ENCODE measurements at regions not wholly inside any gene's neighbourhood (a gene's known extent, or its start where the extent isn't known, plus 50 kb on each side); places are given as distances from the start of the nearest gene placed in this dataset.

DNA sequence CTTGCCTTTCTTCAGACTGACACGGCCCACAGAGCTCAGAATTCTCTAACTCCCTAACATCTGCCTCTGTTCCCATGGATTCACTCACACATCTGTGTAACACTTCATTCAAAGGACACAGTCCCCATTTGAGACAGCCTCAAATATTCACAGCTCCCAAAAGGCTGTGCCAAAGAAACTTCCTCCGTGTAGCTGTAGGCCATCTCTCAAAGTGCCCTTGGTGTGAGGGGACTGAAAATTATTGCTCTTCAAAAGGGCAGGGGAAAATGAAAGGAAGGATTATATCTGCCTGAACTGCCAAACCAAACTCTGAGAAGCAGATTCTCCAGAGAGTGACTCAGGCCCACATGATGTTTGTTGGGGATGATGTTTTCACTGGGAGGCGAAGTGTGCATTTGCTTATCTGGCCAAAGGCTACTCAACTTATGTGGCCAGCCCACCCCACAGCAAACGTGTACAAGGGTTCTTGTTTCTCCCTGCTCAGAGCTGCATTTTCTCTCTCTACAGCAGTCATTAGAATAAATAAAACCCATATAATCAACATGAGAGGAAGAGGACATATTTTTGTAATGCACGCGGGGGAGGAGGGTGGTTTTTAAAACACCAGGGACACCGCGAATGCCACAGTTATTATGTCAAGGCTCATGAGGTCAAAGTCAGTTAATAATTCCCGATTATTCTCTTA is 302.4 kb upstream of the NFE2L3 start:
- Mint-ChIP-seq H3K27me3 (peaks cover 64% of the 10 kb centered on the region), H3K36me3 (ENCODE audit: low read depth) (no peaks in the 10 kb centered on the region), H3K4me3 (no peak overlapping the region), H3K27ac (no peak overlapping the region), H3K9me3 (no peaks in the 10 kb centered on the region), H3K4me1 (ENCODE audit: low read depth) (peaks cover 25% of the 10 kb centered on the region)
- no peaks in the 10 kb centered on the region for H3K36me3 ChIP-seq (ENCODE audit: insufficient read depth, low read length)
- ATAC-seq (ENCODE audit: poor library complexity), result no peak
- no peak overlapping the region for H3K27ac ChIP-seq (ENCODE audit: low read depth in 1 of 2, low read length in 2 of 2)
- DNase-seq, result no peak
- ChIA-PET CTCF (interaction anchor here (0.7 kb wide), 1 partner anchor 87 kb away, joined by 3 read pairs; no protein-coding TSS in a partner anchor), POLR2A (no interaction called here)
- TF ChIP-seq, protein P1, sequence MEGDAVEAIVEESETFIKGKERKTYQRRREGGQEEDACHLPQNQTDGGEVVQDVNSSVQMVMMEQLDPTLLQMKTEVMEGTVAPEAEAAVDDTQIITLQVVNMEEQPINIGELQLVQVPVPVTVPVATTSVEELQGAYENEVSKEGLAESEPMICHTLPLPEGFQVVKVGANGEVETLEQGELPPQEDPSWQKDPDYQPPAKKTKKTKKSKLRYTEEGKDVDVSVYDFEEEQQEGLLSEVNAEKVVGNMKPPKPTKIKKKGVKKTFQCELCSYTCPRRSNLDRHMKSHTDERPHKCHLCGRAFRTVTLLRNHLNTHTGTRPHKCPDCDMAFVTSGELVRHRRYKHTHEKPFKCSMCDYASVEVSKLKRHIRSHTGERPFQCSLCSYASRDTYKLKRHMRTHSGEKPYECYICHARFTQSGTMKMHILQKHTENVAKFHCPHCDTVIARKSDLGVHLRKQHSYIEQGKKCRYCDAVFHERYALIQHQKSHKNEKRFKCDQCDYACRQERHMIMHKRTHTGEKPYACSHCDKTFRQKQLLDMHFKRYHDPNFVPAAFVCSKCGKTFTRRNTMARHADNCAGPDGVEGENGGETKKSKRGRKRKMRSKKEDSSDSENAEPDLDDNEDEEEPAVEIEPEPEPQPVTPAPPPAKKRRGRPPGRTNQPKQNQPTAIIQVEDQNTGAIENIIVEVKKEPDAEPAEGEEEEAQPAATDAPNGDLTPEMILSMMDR (IDR thresholded peaks at IDR 0.05), result no peak
- peaks cover 25% of the 10 kb centered on the region for H3K4me1 ChIP-seq (ENCODE audit: insufficient read depth, low read length)
- peaks cover 48 to 49% of the 10 kb centered on the region in 2 experiments for H3K27me3 ChIP-seq (ENCODE audit: control insufficient read depth in 1 of 2, insufficient read depth in 2 of 2, low read length in 2 of 2)
- H3K4me3 ChIP-seq (ENCODE audit: low read length), result no peak overlapping the region
- H3K9me3 ChIP-seq (ENCODE audit: control insufficient read depth in 1 of 2, insufficient read depth in 1 of 2, low read length in 2 of 2), result peaks cover 4 to 17% of the 10 kb centered on the region in 2 experiments
- intact Hi-C loops (cut with DNase I, micrococcal nuclease), result loop anchor here (2.0 to 10.0 kb wide), 6 partner anchors 282 to 1313 kb away; partner anchors contain the start of gene HOXA1 (in 1 of the 2)

DNA sequence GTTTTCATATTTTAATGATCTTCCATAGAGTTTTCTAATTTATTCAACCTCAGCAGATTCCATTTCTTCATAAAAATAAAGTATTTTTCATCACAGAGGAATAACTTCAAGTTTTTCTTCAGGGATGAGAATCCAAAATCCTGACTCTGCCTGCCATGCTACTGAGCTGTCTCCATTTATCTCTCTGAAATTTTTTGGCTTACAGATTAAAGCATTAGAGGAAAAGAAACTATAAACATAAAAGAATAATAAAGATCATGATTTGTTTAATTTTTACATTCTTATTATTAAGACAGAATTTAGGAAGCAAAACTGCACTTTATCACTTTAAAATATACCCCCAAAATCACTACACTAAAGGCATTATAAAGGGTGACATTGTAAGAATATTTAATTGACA is 301.8 kb upstream of the NFE2L3 start:
- Histone ChIP-seq H3K27ac (ENCODE audit: low read depth in 1 of 2, low read length in 2 of 2) (no peak overlapping the region), H3K36me3 (ENCODE audit: insufficient read depth, low read length) (no peaks in the 10 kb centered on the region), H3K27me3 (ENCODE audit: control insufficient read depth in 1 of 2, insufficient read depth in 2 of 2, low read length in 2 of 2) (peaks cover 54 to 55% of the 10 kb centered on the region in 2 experiments), H3K9me3 (ENCODE audit: control insufficient read depth in 1 of 2, insufficient read depth in 1 of 2, low read length in 2 of 2) (peaks cover 4 to 20% of the 10 kb centered on the region in 2 experiments), H3K4me1 (ENCODE audit: insufficient read depth, low read length) (peaks cover 29% of the 10 kb centered on the region), H3K4me3 (ENCODE audit: low read length) (no peak overlapping the region)
- Mint-ChIP-seq H3K36me3 (ENCODE audit: low read depth) (no peaks in the 10 kb centered on the region), H3K9me3 (no peaks in the 10 kb centered on the region), H3K27ac (no peak overlapping the region), H3K27me3 (peaks cover 59% of the 10 kb centered on the region), H3K4me1 (ENCODE audit: low read depth) (peaks cover 29% of the 10 kb centered on the region), H3K4me3 (no peak overlapping the region)
- DNase-seq, result no peak
- TF ChIP-seq, protein P1 (IDR thresholded peaks at IDR 0.05), result no peak
- ChIA-PET POLR2A (no interaction called here), CTCF (no interaction called here)
- no peak for ATAC-seq (ENCODE audit: poor library complexity)
- intact Hi-C loops (cut with DNase I, micrococcal nuclease), result loop anchor here (2.0 to 10.0 kb wide), 5 partner anchors 283 to 1312 kb away; partner anchors contain the start of gene HOXA1 (in 1 of the 2)

DNA sequence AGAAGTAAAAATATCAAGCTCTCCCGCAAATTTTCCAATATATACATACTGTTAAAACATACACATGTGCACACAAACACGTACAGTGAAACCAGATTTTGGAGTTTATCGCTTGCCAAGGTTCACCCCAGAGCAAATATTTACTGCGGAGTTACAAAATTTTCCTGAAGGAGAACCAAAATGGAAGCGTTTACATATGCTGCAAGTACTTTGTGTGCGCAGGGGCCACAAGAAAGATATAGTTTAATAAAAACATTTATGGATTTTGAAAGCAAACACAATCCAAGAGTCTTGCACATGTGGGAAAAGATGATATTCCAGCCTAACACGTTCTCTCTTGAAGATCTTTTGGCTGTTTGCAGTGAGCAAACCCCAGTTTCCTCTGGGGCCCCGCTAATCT is 301.3 kb upstream of the NFE2L3 start:
- TF ChIP-seq, protein P1 (IDR thresholded peaks at IDR 0.05), result no peak
- Histone ChIP-seq H3K36me3 (ENCODE audit: insufficient read depth, low read length) (no peaks in the 10 kb centered on the region), H3K4me1 (ENCODE audit: insufficient read depth, low read length) (peaks cover 29% of the 10 kb centered on the region), H3K4me3 (ENCODE audit: low read length) (no peak overlapping the region), H3K9me3 (ENCODE audit: control insufficient read depth in 1 of 2, insufficient read depth in 1 of 2, low read length in 2 of 2) (peaks cover 4 to 21% of the 10 kb centered on the region in 2 experiments), H3K27ac (ENCODE audit: low read depth in 1 of 2, low read length in 2 of 2) (no peak overlapping the region), H3K27me3 (ENCODE audit: control insufficient read depth in 1 of 2, insufficient read depth in 2 of 2, low read length in 2 of 2) (peaks cover 54 to 59% of the 10 kb centered on the region in 2 experiments)
- DNase-seq (no peak), ATAC-seq (ENCODE audit: poor library complexity) (no peak)
- Mint-ChIP-seq H3K36me3 (ENCODE audit: low read depth) (no peaks in the 10 kb centered on the region), H3K27ac (no peak overlapping the region), H3K4me1 (ENCODE audit: low read depth) (peaks cover 29% of the 10 kb centered on the region), H3K9me3 (no peaks in the 10 kb centered on the region), H3K27me3 (peaks cover 53% of the 10 kb centered on the region), H3K4me3 (no peak overlapping the region)
- POLR2A ChIA-PET, result no interaction called here
- CTCF ChIA-PET, result no interaction called here
- intact Hi-C loops (cut with DNase I, micrococcal nuclease), result loop anchor here (1.0 to 10.0 kb wide), 6 partner anchors 283 to 1312 kb away; partner anchors contain the start of gene HOXA1 (in 1 of the 2)
